ENCODE measurements at regions not wholly inside any gene's neighbourhood (a gene's known extent, or its start where the extent isn't known, plus 50 kb on each side); places are given as distances from the start of the nearest gene placed in this dataset.
"Not testable (repeated sequence)": the region's sequence is repeated elsewhere in the genome, so short reads cannot be mapped to it uniquely, and the experiment has no call there.

- no peak for DNase-seq (ENCODE audit: low read depth in 2 of 2)
These were observed 129.7 kb upstream of the SLC4A4 start for GRCh38 chr4:71209161-71209560.

GRCh38 chr4:71210823-71211222, 128.0 kb upstream of the SLC4A4 start:
- no peak for DNase-seq (ENCODE audit: low read depth in 2 of 2)

- no peak for DNase-seq (ENCODE audit: low read depth in 2 of 2)
These were observed 127.1 kb upstream of the SLC4A4 start for GRCh38 chr4:71211748-71212147.

GRCh38 chr4:71212216-71212615, 126.6 kb upstream of the SLC4A4 start:
- no peak for DNase-seq (ENCODE audit: low read depth in 2 of 2)

- no peak for DNase-seq (ENCODE audit: low read depth in 2 of 2)
These were observed 124.2 kb upstream of the SLC4A4 start for GRCh38 chr4:71214578-71214977.

GRCh38 chr4:71216316-71216959, 122.4 kb upstream of the SLC4A4 start:
- no peak for DNase-seq (ENCODE audit: low read depth in 2 of 2)

GRCh38 chr4:71217688-71218087, 121.1 kb upstream of the SLC4A4 start:
- no peak for DNase-seq (ENCODE audit: low read depth in 2 of 2)

- DNase-seq (ENCODE audit: low read depth in 2 of 2), result not testable (repeated sequence)
These were observed 118.0 kb upstream of the SLC4A4 start for GRCh38 chr4:71220848-71221247.

GRCh38 chr4:71221510-71222466, 117.0 kb upstream of the SLC4A4 start:
- DNase-seq (ENCODE audit: low read depth in 2 of 2), result no peak

GRCh38 chr4:71222661-71223060, 116.2 kb upstream of the SLC4A4 start:
- DNase-seq (ENCODE audit: low read depth in 2 of 2), result no peak

GRCh38 chr4:71229477-71230270, 109.1 kb upstream of the SLC4A4 start:
- DNase-seq (ENCODE audit: low read depth in 2 of 2), result no peak

- no peak for DNase-seq (ENCODE audit: low read depth in 2 of 2)
These were observed 108.3 kb upstream of the SLC4A4 start for GRCh38 chr4:71230271-71231128.

GRCh38 chr4:71231129-71232055, 107.4 kb upstream of the SLC4A4 start:
- no peak for DNase-seq (ENCODE audit: low read depth in 2 of 2)

GRCh38 chr4:71232056-71232430, 106.8 kb upstream of the SLC4A4 start:
- DNase-seq (ENCODE audit: low read depth in 2 of 2), result no peak

- no peak for DNase-seq (ENCODE audit: low read depth in 2 of 2)
These were observed 106.0 kb upstream of the SLC4A4 start for GRCh38 chr4:71232846-71233245.

GRCh38 chr4:71235311-71236201, 103.3 kb upstream of the SLC4A4 start:
- no peak for DNase-seq (ENCODE audit: low read depth in 2 of 2)

- no peak for DNase-seq (ENCODE audit: low read depth in 2 of 2)
These were observed 102.6 kb upstream of the SLC4A4 start for GRCh38 chr4:71236226-71236625.

GRCh38 chr4:71237641-71238040, 101.2 kb upstream of the SLC4A4 start:
- no peak for DNase-seq (ENCODE audit: low read depth in 2 of 2)

GRCh38 chr4:71239365-71239764, 99.5 kb upstream of the SLC4A4 start:
- DNase-seq (ENCODE audit: low read depth in 2 of 2), result no peak

All from stimulated activated CD8-positive, alpha-beta memory T cell treated with anti-CD3 and anti-CD28 coated beads, Interleukin-15, amount 100 ng/mL, for 48 hours (primary cell).